Urinary bladder (tissue), 3 donors: ENCODE measurements at regions not wholly inside any gene's neighbourhood (a gene's known extent, or its start where the extent isn't known, plus 50 kb on each side); places are given as distances from the start of the nearest gene placed in this dataset.
"Not testable (repeated sequence)": the region's sequence is repeated elsewhere in the genome, so short reads cannot be mapped to it uniquely, and the experiment has no call there.

Experiments
- DNase-seq: peaks from one replicate; pipeline ENCODE4 v3.0.0-alpha.2; 2015; ENCODE audit errors: extremely low spot score
- H3K27ac ChIP-seq: one replicate; pipeline ENCODE4 v1.5.1; 2013; ENCODE audit warnings: low read depth, mild to moderate bottlenecking, moderate library complexity
- H3K36me3 ChIP-seq: one replicate; pipeline ENCODE4 v1.6.1; 2013; ENCODE audit warnings: mild to moderate bottlenecking, moderate library complexity; ENCODE audit not compliant: insufficient read depth
- H3K4me1 ChIP-seq: one replicate; pipeline ENCODE4 v1.6.1; 2013; ENCODE audit warnings: mild to moderate bottlenecking, moderate library complexity; ENCODE audit not compliant: insufficient read depth
- H3K4me3 ChIP-seq: one replicate; pipeline ENCODE4 v1.5.1; 2013; ENCODE audit warnings: low read depth, low read length
- WGBS: extraction: QIAGEN DNeasy Blood & Tissue Kit; methylation state at CpG from one replicate; pipeline ENCODE4 v1.1.7; 2013; 5-methylcytosine and 5-hydroxymethylcytosine counted together
- donor health status: healthy with polysubstance abuse.
- donor health status: healthy.

DNA sequence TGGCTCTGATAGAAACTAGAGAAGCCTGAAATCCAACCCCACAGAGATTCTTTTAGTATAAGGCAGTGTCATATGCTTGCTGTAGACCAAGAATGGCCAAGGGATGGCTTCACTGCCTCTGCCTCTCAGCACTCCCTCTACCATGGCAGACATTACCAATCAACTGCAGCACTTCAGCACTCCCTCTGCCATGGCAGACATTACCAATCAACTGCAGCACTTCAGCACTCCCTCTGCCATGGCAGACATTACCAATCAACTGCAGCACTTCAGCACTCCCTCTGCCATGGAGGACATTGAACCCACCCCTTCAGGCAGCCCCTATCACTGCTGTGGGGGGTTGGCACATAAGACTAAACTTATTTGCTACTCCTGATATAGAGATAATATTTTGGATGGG lies 287.8 kb downstream of the AACS start:
- not testable (repeated sequence) for DNase-seq, H3K4me1 ChIP-seq

DNA sequence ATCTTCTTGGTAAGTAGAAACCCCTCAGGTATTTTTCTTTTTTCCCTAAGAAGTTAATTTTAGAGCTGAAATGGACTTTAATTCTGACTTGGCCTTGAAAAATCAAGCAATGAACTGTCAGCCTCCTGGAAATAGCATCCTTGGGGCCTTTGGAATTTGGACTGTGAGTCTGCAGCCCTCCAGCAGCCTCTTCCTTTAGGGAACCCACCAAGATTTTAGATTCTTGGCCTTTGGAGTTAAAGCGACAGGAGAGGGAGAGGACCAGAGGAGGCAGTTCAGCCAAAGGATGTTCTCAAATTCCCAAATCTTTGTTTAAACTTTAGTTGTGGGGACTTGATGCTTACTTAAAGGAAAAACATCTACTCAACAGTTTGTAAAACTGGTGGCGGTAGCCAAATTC lies 288.6 kb downstream of the AACS start:
- no peaks in the 10 kb centered on the region for H3K36me3 ChIP-seq
- H3K4me3 ChIP-seq: no peak overlapping the region
- DNase-seq: no peak
- no peaks in the 10 kb centered on the region for H3K4me1 ChIP-seq
- no peak overlapping the region for H3K27ac ChIP-seq
- WGBS: 89% methylated on average over 2 of the region's 2 CpGs

More for the DNA sequence above, 287.8 kb downstream of the AACS start:
- not testable (repeated sequence) for H3K4me3 ChIP-seq, H3K36me3 ChIP-seq, H3K27ac ChIP-seq

DNA sequence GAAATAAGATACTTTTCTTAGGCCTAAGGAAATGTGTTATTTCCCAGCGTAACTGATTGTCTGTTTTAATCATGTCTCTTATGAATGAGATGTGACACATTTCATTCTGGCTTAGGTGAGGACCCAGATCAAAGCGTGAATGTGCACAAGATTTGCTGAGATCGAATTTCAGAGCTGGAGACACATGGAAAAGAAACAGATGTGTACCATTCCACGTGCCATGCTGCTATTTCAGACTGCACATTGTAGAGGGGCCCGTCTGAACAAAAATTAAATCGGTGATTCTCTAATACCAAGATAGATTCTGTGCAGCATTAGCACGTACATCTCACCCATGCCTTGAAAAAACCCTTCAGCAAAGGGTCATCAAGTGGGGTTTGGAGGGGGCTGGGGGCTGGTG lies 290.4 kb downstream of the AACS start:
- H3K36me3 ChIP-seq: no peaks in the 10 kb centered on the region
- H3K4me1 ChIP-seq: no peaks in the 10 kb centered on the region
- H3K27ac ChIP-seq: no peak overlapping the region
- WGBS: 37% methylated on average over 7 of the region's 7 CpGs
- no peak for DNase-seq
- no peak overlapping the region for H3K4me3 ChIP-seq

DNA sequence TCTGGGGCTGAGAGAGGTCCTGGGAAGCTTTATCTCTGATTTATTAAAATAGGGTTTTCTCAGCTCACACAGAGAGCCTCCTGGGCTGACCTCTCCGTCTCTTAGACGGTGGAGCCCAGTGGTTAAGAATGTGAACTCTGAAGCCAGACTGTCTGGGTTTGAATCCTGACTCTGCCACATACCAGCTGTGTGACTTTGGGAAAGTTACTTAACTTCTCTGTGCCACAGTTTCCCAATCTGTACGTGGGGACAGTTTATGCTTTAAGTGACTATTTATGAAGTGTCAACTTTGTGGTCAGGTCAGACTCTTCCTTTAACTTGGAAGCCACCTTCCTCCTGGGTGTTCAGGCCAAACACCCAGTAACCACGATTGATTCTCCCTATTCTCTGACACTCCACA lies 290.9 kb downstream of the AACS start:
- DNase-seq: no peak
- Histone ChIP-seq H3K27ac (no peak overlapping the region), H3K4me3 (no peak overlapping the region), H3K4me1 (no peaks in the 10 kb centered on the region), H3K36me3 (no peaks in the 10 kb centered on the region)
- 78% methylated on average over 4 of the region's 4 CpGs for WGBS

DNA sequence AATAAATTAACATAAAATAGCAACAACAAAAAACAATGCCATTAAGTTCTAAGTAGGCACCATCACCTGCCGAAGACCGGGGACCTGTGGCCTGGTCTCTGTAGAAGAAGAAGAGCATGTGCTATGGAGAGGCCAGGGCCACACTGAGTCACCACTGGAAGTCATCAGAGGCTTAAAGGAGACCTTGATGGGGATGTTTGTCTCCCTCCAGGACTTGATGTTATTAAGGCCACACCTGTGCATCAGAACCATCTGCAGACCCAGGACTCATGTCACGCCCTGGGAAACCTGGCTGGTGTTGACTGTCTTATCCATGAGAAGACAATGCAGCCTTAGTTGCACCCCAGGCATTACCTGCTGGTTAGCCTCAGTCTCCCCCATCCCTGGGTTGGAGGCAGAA lies 292.3 kb downstream of the AACS start:
- Histone ChIP-seq H3K4me1 (no peaks in the 10 kb centered on the region), H3K27ac (no peak overlapping the region), H3K36me3 (no peaks in the 10 kb centered on the region), H3K4me3 (no peak overlapping the region)
- WGBS: 94% methylated on average over 3 of the region's 3 CpGs
- no peak for DNase-seq

DNA sequence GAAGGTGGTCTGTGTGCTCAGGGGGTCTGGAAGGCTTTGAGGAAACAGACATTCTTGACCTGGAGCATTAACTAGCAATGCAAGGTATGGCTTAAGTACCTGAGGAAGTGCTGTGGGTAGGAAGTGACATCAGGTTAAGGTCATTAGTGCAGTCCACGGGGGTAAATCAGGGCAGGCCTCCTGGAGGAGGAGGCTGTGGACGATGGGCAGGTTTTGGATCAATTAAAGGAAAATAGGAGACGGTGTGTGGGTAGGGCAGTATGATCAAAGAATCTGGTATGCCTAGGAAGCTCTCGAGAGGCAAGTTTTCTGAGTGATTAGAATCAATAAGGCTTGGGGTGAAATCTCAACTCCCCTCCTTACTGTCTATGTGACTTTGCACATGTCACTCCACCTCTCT lies 295.3 kb downstream of the AACS start:
- no peak overlapping the region for H3K27ac ChIP-seq
- no peak for DNase-seq
- no peaks in the 10 kb centered on the region for H3K4me1 ChIP-seq
- no peaks in the 10 kb centered on the region for H3K36me3 ChIP-seq
- 71% methylated on average over 4 of the region's 4 CpGs for WGBS
- H3K4me3 ChIP-seq: no peak overlapping the region

DNA sequence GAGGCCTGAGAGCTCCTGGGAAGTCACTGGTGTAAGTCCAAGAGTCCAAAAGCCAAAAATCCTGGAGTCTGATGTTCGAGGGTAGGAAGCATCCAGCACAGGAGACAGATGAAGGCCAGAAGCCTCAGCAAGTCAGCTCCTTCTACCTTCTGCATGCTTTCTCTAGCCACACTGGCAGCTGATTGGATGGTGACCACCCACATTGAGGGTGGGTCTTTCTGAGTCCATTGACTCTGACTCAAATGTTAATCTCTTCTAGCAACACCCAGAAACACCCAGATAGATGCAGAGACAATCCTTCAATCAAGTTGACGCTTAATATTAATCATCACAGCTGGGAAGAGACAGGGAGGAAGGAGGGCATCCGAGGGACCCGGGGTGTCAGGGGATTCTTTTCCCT lies 305.8 kb downstream of the AACS start:
- Histone ChIP-seq H3K27ac (no peak overlapping the region), H3K4me1 (no peaks in the 10 kb centered on the region), H3K4me3 (no peak overlapping the region), H3K36me3 (no peaks in the 10 kb centered on the region)
- DNase-seq: no peak
- 68% methylated on average over 4 of the region's 4 CpGs for WGBS

DNA sequence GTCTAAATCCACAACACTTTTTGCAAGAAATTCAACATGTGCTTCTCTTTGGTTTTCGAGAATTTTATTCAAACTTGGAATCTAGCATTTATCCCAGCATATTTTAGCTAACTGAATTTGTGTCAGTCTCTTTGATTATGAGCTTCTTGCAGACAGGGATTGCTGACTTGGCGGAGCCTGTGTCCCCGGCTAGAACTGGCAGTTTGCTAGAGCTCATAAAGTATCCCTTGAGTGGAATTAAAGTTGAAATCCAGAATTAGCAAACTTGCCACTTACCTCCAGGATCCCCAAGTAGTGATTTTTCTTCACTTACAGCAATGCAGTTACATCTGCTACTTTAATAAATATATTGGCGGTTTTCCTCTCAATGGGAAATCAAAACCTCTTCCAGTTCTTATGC lies 306.9 kb downstream of the AACS start:
- WGBS: 73% methylated on average over 4 of the region's 4 CpGs
- DNase-seq: no peak
- no peak overlapping the region for H3K27ac ChIP-seq
- no peak overlapping the region for H3K4me3 ChIP-seq
- no peaks in the 10 kb centered on the region for H3K4me1 ChIP-seq
- H3K36me3 ChIP-seq: no peaks in the 10 kb centered on the region

DNA sequence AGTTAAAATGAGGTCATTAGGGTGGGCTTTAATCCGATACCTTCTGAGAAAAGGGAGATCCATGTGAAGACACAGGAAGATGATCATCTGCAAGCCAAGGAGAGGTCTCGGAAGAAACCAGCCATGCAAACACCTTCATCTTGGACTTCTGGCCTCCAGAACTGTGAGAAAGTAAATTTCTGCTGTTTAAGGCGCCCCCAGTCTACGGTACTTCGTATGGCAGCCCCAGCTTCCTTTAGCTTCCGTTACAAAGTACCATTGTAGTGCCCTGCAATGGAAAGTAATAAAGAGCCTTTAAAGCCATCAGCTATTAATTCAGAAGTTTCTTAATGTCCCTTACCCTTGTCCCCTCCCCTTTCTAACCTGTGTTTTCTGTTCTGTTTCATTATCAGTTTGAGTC lies 308.1 kb downstream of the AACS start:
- H3K4me3 ChIP-seq: no peak overlapping the region
- 70% methylated on average over 6 of the region's 6 CpGs for WGBS

DNA sequence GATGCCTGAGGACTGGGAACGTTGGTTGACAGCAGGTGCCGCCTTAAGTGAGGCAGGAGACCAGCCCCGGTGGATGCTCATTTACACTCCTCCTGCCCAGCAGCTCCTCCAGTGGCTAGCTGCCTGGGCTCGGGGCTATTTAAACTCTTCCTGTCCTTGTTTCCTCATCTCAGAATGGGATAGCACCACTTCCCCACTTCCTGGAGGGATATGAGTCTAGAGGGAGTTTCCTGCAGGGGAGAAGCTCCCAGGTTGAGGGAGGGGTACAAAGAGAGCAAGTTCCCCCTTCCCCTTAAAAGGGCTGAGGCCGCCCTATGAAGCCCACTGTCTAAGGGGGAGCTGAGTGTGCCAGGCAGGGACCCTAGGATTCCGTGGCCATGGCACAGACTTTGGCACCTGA lies 311.2 kb downstream of the AACS start:
- H3K36me3 ChIP-seq: no peaks in the 10 kb centered on the region
- H3K4me3 ChIP-seq: no peak overlapping the region
- no peaks in the 10 kb centered on the region for H3K4me1 ChIP-seq
- WGBS: 62% methylated on average over 6 of the region's 6 CpGs
- DNase-seq: no peak
- no peak overlapping the region for H3K27ac ChIP-seq

More for the DNA sequence above, 308.1 kb downstream of the AACS start:
- Histone ChIP-seq H3K36me3 (no peaks in the 10 kb centered on the region), H3K27ac (no peak overlapping the region), H3K4me1 (no peaks in the 10 kb centered on the region)
- no peak for DNase-seq

DNA sequence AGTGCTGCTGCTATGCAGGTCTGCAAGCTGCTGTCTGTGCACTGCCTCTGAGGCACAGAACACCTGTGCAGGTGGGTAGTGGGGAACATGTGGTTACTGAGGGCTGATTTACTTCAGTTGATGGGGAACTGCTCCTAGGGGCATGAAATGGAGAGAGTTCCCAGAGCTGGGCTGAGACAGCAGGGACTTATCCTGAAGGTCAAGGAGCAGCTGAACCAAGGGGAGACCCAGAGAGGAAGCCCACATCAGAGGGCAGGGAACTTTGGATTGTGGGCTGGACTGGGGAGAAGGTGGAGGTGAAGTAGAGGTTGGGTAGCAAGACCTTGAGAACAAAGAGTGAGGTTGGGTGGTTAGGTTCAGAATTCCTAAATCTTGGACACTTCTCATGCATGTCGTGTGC lies 311.9 kb downstream of the AACS start:
- WGBS: 86% methylated on average over 1 of the region's 1 CpG

DNA sequence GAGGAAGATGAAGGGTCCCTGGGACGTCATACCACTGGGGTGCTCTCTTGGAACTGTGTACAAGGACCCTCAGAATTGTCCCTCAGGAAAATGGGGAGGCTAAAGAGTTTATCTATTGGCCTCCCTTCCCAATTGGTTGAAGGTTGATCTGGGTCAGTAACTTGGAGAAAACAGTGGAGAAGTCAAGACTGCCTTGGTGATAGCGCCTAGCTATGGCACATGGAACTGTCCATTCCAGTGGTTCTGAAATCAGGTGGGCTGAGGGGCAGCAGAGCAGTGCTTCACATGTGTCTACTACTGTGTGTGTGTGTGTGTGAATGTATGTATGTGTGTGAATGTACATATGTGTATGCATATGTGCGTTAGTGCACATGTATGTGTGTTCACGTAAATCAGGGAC lies 316.1 kb downstream of the AACS start:
- H3K4me1 ChIP-seq: no peaks in the 10 kb centered on the region
- WGBS: 72% methylated on average over 4 of the region's 4 CpGs
- H3K36me3 ChIP-seq: no peaks in the 10 kb centered on the region
- H3K4me3 ChIP-seq: no peak overlapping the region
- no peak overlapping the region for H3K27ac ChIP-seq
- no peak for DNase-seq

More for the DNA sequence above, 311.9 kb downstream of the AACS start:
- Histone ChIP-seq H3K36me3 (no peaks in the 10 kb centered on the region), H3K4me1 (no peaks in the 10 kb centered on the region), H3K4me3 (no peak overlapping the region), H3K27ac (no peak overlapping the region)
- DNase-seq: no peak

DNA sequence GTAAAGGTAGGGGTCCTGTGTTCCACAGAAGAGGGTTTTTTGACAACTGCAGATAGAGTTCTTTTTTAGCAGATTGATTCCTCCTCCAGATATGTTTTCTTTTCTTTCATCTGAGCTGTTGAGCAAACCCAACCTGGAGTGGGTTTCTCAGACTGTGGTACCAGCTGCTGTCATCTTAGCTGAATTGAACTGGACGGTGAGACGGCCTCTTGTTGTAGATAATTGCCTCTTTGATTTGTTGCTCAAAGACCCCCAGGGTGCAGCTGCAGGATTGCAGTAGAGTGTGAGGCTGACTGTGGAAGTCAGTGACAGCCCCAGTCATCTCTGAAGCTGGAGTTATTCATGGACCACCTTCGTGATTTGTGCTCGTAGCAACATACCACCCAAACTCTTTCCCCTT lies 317.7 kb downstream of the AACS start:
- H3K36me3 ChIP-seq: no peaks in the 10 kb centered on the region
- no peaks in the 10 kb centered on the region for H3K4me1 ChIP-seq
- DNase-seq: no peak
- H3K27ac ChIP-seq: no peak overlapping the region
- no peak overlapping the region for H3K4me3 ChIP-seq
- 68% methylated on average over 4 of the region's 4 CpGs for WGBS

DNA sequence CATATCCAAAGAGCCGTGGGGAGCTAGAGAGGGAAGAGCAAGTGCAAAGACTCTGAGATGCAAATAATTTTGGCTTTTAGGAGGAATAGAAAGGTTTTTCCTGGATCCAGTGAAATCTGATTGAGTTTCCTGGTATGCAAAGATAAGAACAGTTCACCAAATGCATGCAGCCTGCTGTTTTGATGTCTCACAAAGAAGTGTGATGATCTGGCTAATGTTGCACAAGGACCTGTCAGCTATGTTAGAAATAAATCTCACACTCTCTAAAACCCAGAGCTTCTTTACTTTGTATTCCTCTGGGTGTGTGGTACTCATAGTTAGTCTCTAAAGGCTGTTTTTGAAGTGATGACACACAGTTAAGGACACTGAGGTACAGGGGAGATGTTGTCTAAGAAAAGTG lies 321.4 kb downstream of the AACS start:
- no peaks in the 10 kb centered on the region for H3K36me3 ChIP-seq
- 66% methylated on average over 1 of the region's 1 CpG for WGBS
- no peak overlapping the region for H3K4me3 ChIP-seq
- H3K27ac ChIP-seq: no peak overlapping the region
- DNase-seq: no peak
- H3K4me1 ChIP-seq: no peaks in the 10 kb centered on the region

DNA sequence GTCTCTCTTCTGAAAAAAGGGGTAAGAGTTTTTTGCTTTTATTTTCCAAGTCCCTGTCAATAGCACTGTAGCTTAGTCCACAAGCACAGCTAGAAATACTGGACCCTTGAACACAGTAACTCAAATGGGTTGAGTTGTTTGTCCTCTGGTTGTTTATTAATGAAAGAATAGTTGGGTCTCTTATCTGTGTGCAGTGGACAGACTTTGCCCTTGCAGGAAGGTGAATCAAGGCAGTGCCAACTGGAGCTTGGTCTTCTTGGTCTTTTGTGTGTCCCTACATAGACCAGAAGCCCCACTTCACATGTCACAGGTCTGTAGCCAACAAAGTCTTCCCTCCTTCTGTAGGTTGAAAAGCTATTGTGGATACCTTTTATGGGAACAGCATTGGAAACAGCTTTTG lies 322.0 kb downstream of the AACS start:
- Histone ChIP-seq H3K27ac (no peak overlapping the region), H3K4me3 (no peak overlapping the region), H3K4me1 (no peaks in the 10 kb centered on the region), H3K36me3 (no peaks in the 10 kb centered on the region)
- DNase-seq: no peak
